A673 (cell line): ENCODE measurements at regions not wholly inside any gene's neighbourhood (a gene's known extent, or its start where the extent isn't known, plus 50 kb on each side); places are given as distances from the start of the nearest gene placed in this dataset.

Experiments used
- EZH2 ChIP-seq: fragments of 200-600 bp; sonication (generic); IDR thresholded peaks from 2 replicates; pipeline ENCODE4 v1.6.1; 2017; ENCODE audit warnings: borderline replicate concordance, low read depth, mild to moderate bottlenecking, mixed read lengths, antibody characterized with exemption, low read length; ENCODE audit not compliant: poor library complexity, severe bottlenecking
- TF ChIP-seq, protein P1 (sequence below): fragments of 300-800, 200-600 bp; sonication (generic); conservative IDR thresholded peaks from 2 replicates; pipeline ENCODE4 v1.5.1; 2017; ENCODE audit warnings: low read depth, mild to moderate bottlenecking, antibody characterized with exemption, low read length, moderate library complexity, mixed read lengths

DNA sequence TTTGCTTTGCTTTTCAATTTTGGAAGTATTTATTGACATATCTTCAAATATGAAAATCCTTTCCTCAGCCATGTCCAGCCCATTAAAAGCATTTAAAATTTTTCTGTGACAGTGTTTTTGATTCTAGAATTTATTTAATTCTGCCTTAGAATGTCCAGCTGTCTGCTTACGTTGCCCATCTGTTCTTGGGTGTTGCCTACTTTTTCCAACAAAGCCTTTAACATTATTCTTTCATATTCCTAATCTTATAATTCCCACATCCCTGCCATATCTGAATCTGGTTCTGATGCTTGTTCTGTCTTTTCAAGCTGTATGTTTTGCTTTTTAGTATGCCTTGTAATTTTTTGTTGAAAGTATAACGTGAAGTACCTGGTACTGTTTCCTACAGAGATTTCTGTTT, 204.7 kb upstream of the VSTM2A start:
- TF ChIP-seq, protein P1, sequence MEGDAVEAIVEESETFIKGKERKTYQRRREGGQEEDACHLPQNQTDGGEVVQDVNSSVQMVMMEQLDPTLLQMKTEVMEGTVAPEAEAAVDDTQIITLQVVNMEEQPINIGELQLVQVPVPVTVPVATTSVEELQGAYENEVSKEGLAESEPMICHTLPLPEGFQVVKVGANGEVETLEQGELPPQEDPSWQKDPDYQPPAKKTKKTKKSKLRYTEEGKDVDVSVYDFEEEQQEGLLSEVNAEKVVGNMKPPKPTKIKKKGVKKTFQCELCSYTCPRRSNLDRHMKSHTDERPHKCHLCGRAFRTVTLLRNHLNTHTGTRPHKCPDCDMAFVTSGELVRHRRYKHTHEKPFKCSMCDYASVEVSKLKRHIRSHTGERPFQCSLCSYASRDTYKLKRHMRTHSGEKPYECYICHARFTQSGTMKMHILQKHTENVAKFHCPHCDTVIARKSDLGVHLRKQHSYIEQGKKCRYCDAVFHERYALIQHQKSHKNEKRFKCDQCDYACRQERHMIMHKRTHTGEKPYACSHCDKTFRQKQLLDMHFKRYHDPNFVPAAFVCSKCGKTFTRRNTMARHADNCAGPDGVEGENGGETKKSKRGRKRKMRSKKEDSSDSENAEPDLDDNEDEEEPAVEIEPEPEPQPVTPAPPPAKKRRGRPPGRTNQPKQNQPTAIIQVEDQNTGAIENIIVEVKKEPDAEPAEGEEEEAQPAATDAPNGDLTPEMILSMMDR, result no peak
- TF ChIP-seq EZH2, result no peak
